Thyroid gland (tissue), 4 donors: ENCODE measurements at regions not wholly inside any gene's neighbourhood (a gene's known extent, or its start where the extent isn't known, plus 50 kb on each side); places are given as distances from the start of the nearest gene placed in this dataset.
A peak's percentile ranks its signal among the peaks of the same experiment; 100 is the strongest.
"Not testable (repeated sequence)": the region's sequence is repeated elsewhere in the genome, so short reads cannot be mapped to it uniquely, and the experiment has no call there.

Source experiments
- DNase-seq, 2 donors: peaks; one replicate each; pipeline ENCODE4 v3.0.0-alpha.2; 2019
- H3K27ac ChIP-seq, 3 donors: fragments of 200-600 bp; sonication (generic); 1 replicate in 2 of 3; 2 replicates in 1 of 3; pipeline ENCODE4 v1.5.1; 2016 to 2019; ENCODE audit warnings: mild to moderate bottlenecking in 1 of 3, moderate library complexity in 1 of 3
- H3K27me3 ChIP-seq: fragments of 200-600 bp; sonication (generic); one replicate; pipeline ENCODE4 v1.5.1; 2019
- H3K36me3 ChIP-seq, 2 donors: fragments of 200-600 bp; sonication (generic); one replicate each; pipeline ENCODE4 v1.5.1; 2016 to 2019
- H3K4me1 ChIP-seq, 2 donors: fragments of 200-600 bp; sonication (generic); one replicate each; pipeline ENCODE4 v1.5.1; 2017 to 2019
- H3K4me3 ChIP-seq, 3 donors: fragments of 200-600 bp; sonication (generic); replicated peaks in 1 of 3; 1 replicate in 2 of 3; 2 replicates in 1 of 3; pipeline ENCODE4 v1.5.1; 2016; ENCODE audit warnings: mild to moderate bottlenecking in 1 of 3
- H3K9me3 ChIP-seq: fragments of 200-600 bp; sonication (generic); one replicate; pipeline ENCODE4 v1.5.1; 2017
- POLR2A ChIP-seq, 2 donors: fragments of 450-650 bp; IDR thresholded peaks; one replicate each; pipeline ENCODE4 v1.6.1; 2017; ENCODE audit warnings: antibody characterized with exemption in 2 of 2, mild to moderate bottlenecking in 2 of 2, moderate library complexity in 1 of 2
- WGBS, 2 donors: methylation state at CpG; one replicate each; pipeline ENCODE4 v1.1.5; 2017; 5-methylcytosine and 5-hydroxymethylcytosine counted together
- intact Hi-C: fragments of 100-400 bp; cut with DNase I; formaldehyde crosslinking; loops from one replicate; pipeline ENCODE4 v1.15.1; 2023
- TF ChIP-seq, protein P1 (sequence below), 6 experiments: fragments of 200-600 bp in 3 of 6; fragments of 450-650 bp in 3 of 6; sonication (generic) in 3 of 6; IDR thresholded peaks; one replicate each; pipeline ENCODE4 v1.5.1; 2016 to 2019; ENCODE audit warnings: antibody characterized with exemption in 6 of 6, mild to moderate bottlenecking in 2 of 6, inconsistent platforms in 1 of 6, moderate library complexity in 1 of 6

DNA sequence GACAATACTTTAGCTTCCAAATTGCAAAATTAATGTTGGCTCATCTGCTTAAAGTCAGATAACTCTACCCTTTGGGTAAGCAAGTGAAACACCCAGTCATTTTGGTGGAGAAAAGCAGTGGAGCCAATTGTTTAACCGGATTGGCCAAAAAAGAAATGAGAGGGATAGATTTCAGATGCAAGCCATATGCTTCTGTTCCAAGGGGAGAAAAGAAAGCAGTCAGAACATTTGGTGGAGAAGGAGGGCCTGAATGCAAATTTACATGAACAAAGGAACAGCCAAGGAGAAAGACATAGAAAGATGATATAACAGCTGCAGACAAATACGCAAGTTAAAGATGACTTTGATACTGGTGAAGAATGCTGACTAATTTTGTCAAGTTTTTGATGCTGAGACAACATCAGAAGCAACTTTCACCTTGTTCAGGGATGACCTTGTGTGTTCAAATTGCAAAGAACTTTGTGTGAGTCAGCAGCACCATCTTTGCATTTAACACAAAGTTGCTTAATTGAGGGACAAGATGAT lies 173.1 kb downstream of the TGFB2 start:
- Histone ChIP-seq H3K4me3 (no peak overlapping the region), H3K27me3 (no peaks in the 10 kb centered on the region), H3K36me3 (no peaks in the 10 kb centered on the region), H3K27ac (no peak overlapping the region), H3K9me3 (no peaks in the 10 kb centered on the region), H3K4me1 (peaks cover 0 to 13% of the 10 kb centered on the region in 2 donors)
- intact Hi-C loops: no loop called here
- DNase-seq: no peak
- TF ChIP-seq, protein P1, sequence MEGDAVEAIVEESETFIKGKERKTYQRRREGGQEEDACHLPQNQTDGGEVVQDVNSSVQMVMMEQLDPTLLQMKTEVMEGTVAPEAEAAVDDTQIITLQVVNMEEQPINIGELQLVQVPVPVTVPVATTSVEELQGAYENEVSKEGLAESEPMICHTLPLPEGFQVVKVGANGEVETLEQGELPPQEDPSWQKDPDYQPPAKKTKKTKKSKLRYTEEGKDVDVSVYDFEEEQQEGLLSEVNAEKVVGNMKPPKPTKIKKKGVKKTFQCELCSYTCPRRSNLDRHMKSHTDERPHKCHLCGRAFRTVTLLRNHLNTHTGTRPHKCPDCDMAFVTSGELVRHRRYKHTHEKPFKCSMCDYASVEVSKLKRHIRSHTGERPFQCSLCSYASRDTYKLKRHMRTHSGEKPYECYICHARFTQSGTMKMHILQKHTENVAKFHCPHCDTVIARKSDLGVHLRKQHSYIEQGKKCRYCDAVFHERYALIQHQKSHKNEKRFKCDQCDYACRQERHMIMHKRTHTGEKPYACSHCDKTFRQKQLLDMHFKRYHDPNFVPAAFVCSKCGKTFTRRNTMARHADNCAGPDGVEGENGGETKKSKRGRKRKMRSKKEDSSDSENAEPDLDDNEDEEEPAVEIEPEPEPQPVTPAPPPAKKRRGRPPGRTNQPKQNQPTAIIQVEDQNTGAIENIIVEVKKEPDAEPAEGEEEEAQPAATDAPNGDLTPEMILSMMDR (IDR thresholded peaks at IDR 0.05): no peak
- TF ChIP-seq POLR2A (IDR thresholded peaks at IDR 0.05): no peak
- 93 to 97% methylated on average over 2 of the region's 2 CpGs for WGBS, 2 donors

- H3K9me3 ChIP-seq, intact Hi-C loops: not testable (repeated sequence)
These were observed 175.5 kb downstream of the TGFB2 start for GRCh38 chr1:218520646-218521045.

GRCh38 chr1:218521414-218522169 lies 176.5 kb downstream of the TGFB2 start:
- Histone ChIP-seq H3K27ac (peak overlapping the region in 1 of 3 donors; percentile 12), H3K36me3 (no peaks in the 10 kb centered on the region), H3K4me3 (no peak overlapping the region), H3K4me1 (peaks cover 9 to 28% of the 10 kb centered on the region in 2 donors), H3K27me3 (no peaks in the 10 kb centered on the region), H3K9me3 (no peaks in the 10 kb centered on the region)
- intact Hi-C loops: no loop called here
- WGBS, 2 donors: 79 to 82% methylated on average over 7 of the region's 7 CpGs
- TF ChIP-seq, protein P1 (IDR thresholded peaks at IDR 0.05): peak in 5 of 6 experiments; percentile 21 to 50 (median 30)
- no peak for TF ChIP-seq POLR2A (IDR thresholded peaks at IDR 0.05)
- peak in 1 of 2 donors; percentile 35 for DNase-seq

More at GRCh38 chr1:218520646-218521045, 175.5 kb downstream of the TGFB2 start:
- H3K36me3 ChIP-seq, H3K4me3 ChIP-seq, H3K27me3 ChIP-seq: not testable (repeated sequence)
- peak overlapping the region in 1 of 3 donors; percentile 12 for H3K27ac ChIP-seq
- WGBS, 2 donors: 17 to 50% methylated on average over 4 of the region's 4 CpGs
- H3K4me1 ChIP-seq: peaks cover 9 to 28% of the 10 kb centered on the region in 2 donors
- DNase-seq: peak; percentile 57 to 66

GRCh38 chr1:218524526-218524925 lies 179.4 kb downstream of the TGFB2 start:
- H3K27ac ChIP-seq: peak overlapping the region in 2 of 3 donors; percentile 2 to 58
- peak; percentile 90 to 94 for DNase-seq
- H3K36me3 ChIP-seq: no peaks in the 10 kb centered on the region
- no peaks in the 10 kb centered on the region for H3K9me3 ChIP-seq
- 20 to 40% methylated on average over 4 of the region's 4 CpGs for WGBS, 2 donors
- TF ChIP-seq, protein P1 (IDR thresholded peaks at IDR 0.05): peak in 1 of 6 experiments; percentile 17
- no peak for TF ChIP-seq POLR2A (IDR thresholded peaks at IDR 0.05)
- H3K27me3 ChIP-seq: no peaks in the 10 kb centered on the region
- H3K4me1 ChIP-seq: peaks cover 9 to 28% of the 10 kb centered on the region in 2 donors
- intact Hi-C loops: no loop called here
- no peak overlapping the region for H3K4me3 ChIP-seq

- intact Hi-C loops: loop anchor here (5.0 kb wide), 1 partner anchor 188 kb away; no protein-coding TSS in a partner anchor
- no peaks in the 10 kb centered on the region for H3K36me3 ChIP-seq
- TF ChIP-seq, protein P1 (IDR thresholded peaks at IDR 0.05): no peak
- TF ChIP-seq POLR2A (IDR thresholded peaks at IDR 0.05): no peak
- peak overlapping the region in 2 of 3 donors; percentile 34 to 58 for H3K27ac ChIP-seq
- H3K4me3 ChIP-seq: no peak overlapping the region
- WGBS, 2 donors: 42 to 57% methylated on average over 6 of the region's 6 CpGs
- peak in 1 of 2 donors; percentile 17 for DNase-seq
- peaks cover 9 to 28% of the 10 kb centered on the region in 2 donors for H3K4me1 ChIP-seq
- H3K9me3 ChIP-seq: no peaks in the 10 kb centered on the region
- no peaks in the 10 kb centered on the region for H3K27me3 ChIP-seq
These were observed 179.9 kb downstream of the TGFB2 start for GRCh38 chr1:218525031-218525430.
